Upper lobe of left lung (tissue), 4 donors: ENCODE measurements at regions not wholly inside any gene's neighbourhood (a gene's known extent, or its start where the extent isn't known, plus 50 kb on each side); places are given as distances from the start of the nearest gene placed in this dataset.

Source experiments
- CTCF ChIP-seq, 6 experiments: fragments of 450-650 bp in 4 of 6; fragments of 200-600 bp in 2 of 6; sonication (generic) in 2 of 6; IDR thresholded peaks; one replicate each; pipeline ENCODE4 v1.5.1; 2016 to 2019; ENCODE audit warnings: antibody characterized with exemption in 6 of 6
- EP300 ChIP-seq, 4 donors: sonication (generic); formaldehyde crosslinking; IDR thresholded peaks; one replicate each; pipeline ENCODE4 v1.5.1; 2017; ENCODE audit warnings: antibody characterized with exemption in 4 of 4, control low read depth in 2 of 4

GRCh38 chr13:47291107-47291656 is 394.3 kb upstream of the HTR2A start:
- TF ChIP-seq CTCF (IDR thresholded peaks at IDR 0.05) (no peak), EP300 (IDR thresholded peaks at IDR 0.05) (no peak)
